H1 (cell line): ENCODE measurements at regions not wholly inside any gene's neighbourhood (a gene's known extent, or its start where the extent isn't known, plus 50 kb on each side); places are given as distances from the start of the nearest gene placed in this dataset.

Source experiments
- CHD2 ChIP-seq: IDR thresholded peaks from 2 replicates; pipeline ENCODE4 v1.6.1; 2012; ENCODE audit warnings: low read length, improper control_type of control experiment
- CTBP2 ChIP-seq: IDR thresholded peaks from 2 replicates; pipeline ENCODE4 v1.7.0; 2011; ENCODE audit warnings: borderline replicate concordance, mild to moderate bottlenecking, moderate library complexity, mixed read lengths, low read length; ENCODE audit not compliant: insufficient read depth, insufficient read length
- CTCF ChIP-seq, 3 experiments: IDR thresholded peaks; 1 replicate in 2 of 3; 2 replicates in 1 of 3; pipeline versions ENCODE4 v1.5.1 to v1.6.1; 2011; ENCODE audit warnings: low read length in 3 of 3, mild to moderate bottlenecking in 3 of 3, inconsistent platforms in 2 of 3, low read depth in 1 of 3, moderate library complexity in 1 of 3; ENCODE audit not compliant: insufficient read depth in 1 of 3; ENCODE audit errors: control extremely low read depth in 1 of 3
- EZH2 ChIP-seq: fragments of 200-600 bp; sonication (generic); IDR thresholded peaks from 2 replicates; pipeline ENCODE4 v1.7.1; 2012; ENCODE audit warnings: low read depth, mild to moderate bottlenecking, moderate library complexity, low read length, inconsistent platforms; ENCODE audit not compliant: severe bottlenecking
- FOSL1 ChIP-seq: IDR thresholded peaks from 2 replicates; pipeline ENCODE4 v1.6.1; 2011; ENCODE audit warnings: mild to moderate bottlenecking, low read depth, low read length, moderate library complexity; ENCODE audit not compliant: insufficient read depth
- NRF1 ChIP-seq: IDR thresholded peaks from 2 replicates; pipeline ENCODE4 v1.6.1; 2011; ENCODE audit warnings: mild to moderate bottlenecking, low read depth, low read length, improper control_type of control experiment
- POLR2A ChIP-seq, 2 experiments: IDR thresholded peaks; 1 replicate in 1 of 2; 2 replicates in 1 of 2; pipeline ENCODE4 v1.6.1; 2011; ENCODE audit warnings: low read depth in 2 of 2, low read length in 2 of 2, mild to moderate bottlenecking in 2 of 2; ENCODE audit errors: control extremely low read depth in 1 of 2
- TBP ChIP-seq: IDR thresholded peaks from 2 replicates; pipeline ENCODE4 v1.6.1; 2011; ENCODE audit warnings: low read depth, low read length, improper control_type of control experiment
- USF2 ChIP-seq: IDR thresholded peaks from 2 replicates; pipeline ENCODE4 v1.6.1; 2011; ENCODE audit warnings: low read length, improper control_type of control experiment
- YY1 ChIP-seq: IDR thresholded peaks from 2 replicates; pipeline ENCODE4 v1.6.1; 2011; ENCODE audit warnings: low read depth, mild to moderate bottlenecking, low read length
- ZNF274 ChIP-seq: IDR thresholded peaks from 2 replicates; pipeline ENCODE4 v1.7.0; 2012; ENCODE audit warnings: low read length, borderline replicate concordance; ENCODE audit errors: extremely low read depth
- TF ChIP-seq, protein P1 (sequence below): IDR thresholded peaks from 2 replicates; pipeline ENCODE4 v1.6.1; 2012; ENCODE audit warnings: low read length, inconsistent platforms

GRCh38 chr22:49276567-49276966, 551.1 kb downstream of the BRD1 start:
- TF ChIP-seq CTCF (IDR thresholded peaks at IDR 0.05; ENCODE audit: control extremely low read depth in 1 of 3, insufficient read depth in 1 of 3, low read depth in 1 of 3, low read length in 3 of 3) (no peak), FOSL1 (no peak), TBP (no peak), CTBP2 (no peak), ZNF274 (no peak), YY1 (no peak), NRF1 (no peak), CHD2 (no peak), USF2 (no peak), POLR2A (IDR thresholded peaks at IDR 0.05; ENCODE audit: control extremely low read depth in 1 of 2, low read depth in 2 of 2, low read length in 2 of 2) (no peak), EZH2 (no peak)
- TF ChIP-seq, protein P1, sequence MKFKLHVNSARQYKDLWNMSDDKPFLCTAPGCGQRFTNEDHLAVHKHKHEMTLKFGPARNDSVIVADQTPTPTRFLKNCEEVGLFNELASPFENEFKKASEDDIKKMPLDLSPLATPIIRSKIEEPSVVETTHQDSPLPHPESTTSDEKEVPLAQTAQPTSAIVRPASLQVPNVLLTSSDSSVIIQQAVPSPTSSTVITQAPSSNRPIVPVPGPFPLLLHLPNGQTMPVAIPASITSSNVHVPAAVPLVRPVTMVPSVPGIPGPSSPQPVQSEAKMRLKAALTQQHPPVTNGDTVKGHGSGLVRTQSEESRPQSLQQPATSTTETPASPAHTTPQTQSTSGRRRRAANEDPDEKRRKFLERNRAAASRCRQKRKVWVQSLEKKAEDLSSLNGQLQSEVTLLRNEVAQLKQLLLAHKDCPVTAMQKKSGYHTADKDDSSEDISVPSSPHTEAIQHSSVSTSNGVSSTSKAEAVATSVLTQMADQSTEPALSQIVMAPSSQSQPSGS = no peak
